ENCODE measurements at regions not wholly inside any gene's neighbourhood (a gene's known extent, or its start where the extent isn't known, plus 50 kb on each side); places are given as distances from the start of the nearest gene placed in this dataset.

- Histone ChIP-seq H3K9me3 (ENCODE audit: low read depth) (no peaks in the 10 kb centered on the region), H3K9ac (no peak overlapping the region), H3K4me3 (no peak overlapping the region), H3K27me3 (no peaks in the 10 kb centered on the region), H3F3A (ENCODE audit: low read depth) (no peaks in the 10 kb centered on the region), H2AFZ (replicated peaks) (no peak overlapping the region), H3K79me2 (ENCODE audit: low read depth) (no peaks in the 10 kb centered on the region), H3K36me3 (no peaks in the 10 kb centered on the region), H4K20me1 (ENCODE audit: low read depth) (no peaks in the 10 kb centered on the region), H3K4me2 (no peak overlapping the region), H3K4me1 (no peaks in the 10 kb centered on the region), H3K27ac (no peak overlapping the region)
- Mint-ChIP-seq H3K4me1 (no peaks in the 10 kb centered on the region), H3K36me3 (no peaks in the 10 kb centered on the region), H3K9me3 (no peaks in the 10 kb centered on the region), H3K27ac (no peak overlapping the region), H3K27me3 (ENCODE audit: insufficient read depth, low read depth) (peaks cover 2% of the 10 kb centered on the region), H3K4me3 (no peak overlapping the region)
- TF ChIP-seq EZH2 (IDR thresholded peaks at IDR 0.05) (no peak), EZH2phosphoT487 (IDR thresholded peaks at IDR 0.05) (no peak)
- TF ChIP-seq, protein P1, sequence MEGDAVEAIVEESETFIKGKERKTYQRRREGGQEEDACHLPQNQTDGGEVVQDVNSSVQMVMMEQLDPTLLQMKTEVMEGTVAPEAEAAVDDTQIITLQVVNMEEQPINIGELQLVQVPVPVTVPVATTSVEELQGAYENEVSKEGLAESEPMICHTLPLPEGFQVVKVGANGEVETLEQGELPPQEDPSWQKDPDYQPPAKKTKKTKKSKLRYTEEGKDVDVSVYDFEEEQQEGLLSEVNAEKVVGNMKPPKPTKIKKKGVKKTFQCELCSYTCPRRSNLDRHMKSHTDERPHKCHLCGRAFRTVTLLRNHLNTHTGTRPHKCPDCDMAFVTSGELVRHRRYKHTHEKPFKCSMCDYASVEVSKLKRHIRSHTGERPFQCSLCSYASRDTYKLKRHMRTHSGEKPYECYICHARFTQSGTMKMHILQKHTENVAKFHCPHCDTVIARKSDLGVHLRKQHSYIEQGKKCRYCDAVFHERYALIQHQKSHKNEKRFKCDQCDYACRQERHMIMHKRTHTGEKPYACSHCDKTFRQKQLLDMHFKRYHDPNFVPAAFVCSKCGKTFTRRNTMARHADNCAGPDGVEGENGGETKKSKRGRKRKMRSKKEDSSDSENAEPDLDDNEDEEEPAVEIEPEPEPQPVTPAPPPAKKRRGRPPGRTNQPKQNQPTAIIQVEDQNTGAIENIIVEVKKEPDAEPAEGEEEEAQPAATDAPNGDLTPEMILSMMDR (IDR thresholded peaks at IDR 0.05) = no peak
- no peak for DNase-seq (ENCODE audit: low spot score)
Observed at GRCh38 chr4:34193451-34194154, 2050.7 kb downstream of the ARAP2 start.

GRCh38 chr4:34194585-34194984, 2049.7 kb downstream of the ARAP2 start:
- H3K9me3 Mint-ChIP-seq = no peaks in the 10 kb centered on the region
- TF ChIP-seq, protein P1 (IDR thresholded peaks at IDR 0.05) = no peak
- TF ChIP-seq EZH2phosphoT487 (IDR thresholded peaks at IDR 0.05) (no peak), EZH2 (IDR thresholded peaks at IDR 0.05) (no peak)
- no peaks in the 10 kb centered on the region for H3K4me1 ChIP-seq
- no peaks in the 10 kb centered on the region for H3K27me3 Mint-ChIP-seq (ENCODE audit: insufficient read depth, low read depth)
- no peaks in the 10 kb centered on the region for H3K27me3 ChIP-seq
- no peak overlapping the region for H2AFZ ChIP-seq (replicated peaks)
- H3K9me3 ChIP-seq (ENCODE audit: low read depth) = no peaks in the 10 kb centered on the region
- H4K20me1 ChIP-seq (ENCODE audit: low read depth) = no peaks in the 10 kb centered on the region
- no peak overlapping the region for H3K4me3 ChIP-seq
- no peak overlapping the region for H3K9ac ChIP-seq
- H3K27ac Mint-ChIP-seq = no peak overlapping the region
- H3K4me2 ChIP-seq = no peak overlapping the region
- no peak overlapping the region for H3K27ac ChIP-seq
- no peaks in the 10 kb centered on the region for H3K79me2 ChIP-seq (ENCODE audit: low read depth)
- no peaks in the 10 kb centered on the region for H3F3A ChIP-seq (ENCODE audit: low read depth)
- no peaks in the 10 kb centered on the region for H3K36me3 Mint-ChIP-seq
- no peaks in the 10 kb centered on the region for H3K36me3 ChIP-seq
- H3K4me1 Mint-ChIP-seq = no peaks in the 10 kb centered on the region
- H3K4me3 Mint-ChIP-seq = no peak overlapping the region
- DNase-seq (ENCODE audit: low spot score) = no peak

- Histone ChIP-seq H3K27ac (no peak overlapping the region), H3K4me1 (no peaks in the 10 kb centered on the region), H3K4me2 (no peak overlapping the region), H3F3A (ENCODE audit: low read depth) (no peaks in the 10 kb centered on the region), H3K9me3 (ENCODE audit: low read depth) (no peaks in the 10 kb centered on the region), H4K20me1 (ENCODE audit: low read depth) (no peaks in the 10 kb centered on the region), H3K4me3 (no peak overlapping the region), H3K36me3 (no peaks in the 10 kb centered on the region), H2AFZ (replicated peaks) (no peak overlapping the region), H3K9ac (no peak overlapping the region), H3K79me2 (ENCODE audit: low read depth) (no peaks in the 10 kb centered on the region), H3K27me3 (no peaks in the 10 kb centered on the region)
- DNase-seq (ENCODE audit: low spot score) = no peak
- H3K36me3 Mint-ChIP-seq = peaks cover 2% of the 10 kb centered on the region
- H3K9me3 Mint-ChIP-seq = peaks cover 7% of the 10 kb centered on the region
- peaks cover 2% of the 10 kb centered on the region for H3K27me3 Mint-ChIP-seq (ENCODE audit: insufficient read depth, low read depth)
- no peaks in the 10 kb centered on the region for H3K4me1 Mint-ChIP-seq
- no peak overlapping the region for H3K4me3 Mint-ChIP-seq
- no peak for TF ChIP-seq EZH2phosphoT487 (IDR thresholded peaks at IDR 0.05)
- TF ChIP-seq, protein P1 (IDR thresholded peaks at IDR 0.05) = no peak
- H3K27ac Mint-ChIP-seq = no peak overlapping the region
Observed at GRCh38 chr4:34196375-34196774, 2047.9 kb downstream of the ARAP2 start.

Data from neural progenitor cell (in vitro differentiated cells).